Fibroblast of the aortic adventitia (primary cell): ENCODE measurements at regions not wholly inside any gene's neighbourhood (a gene's known extent, or its start where the extent isn't known, plus 50 kb on each side); places are given as distances from the start of the nearest gene placed in this dataset.

Experiments used
- DNase-seq: peaks from one replicate; pipeline ENCODE4 v3.0.0-alpha.2; 2010; ENCODE audit warnings: low read depth
- H3K4me3 ChIP-seq: 2 replicates; pipeline ENCODE4 v1.5.1; 2011; ENCODE audit warnings: low read depth, mild to moderate bottlenecking, control low read depth, low read length, moderate library complexity
- CTCF ChIP-seq: IDR thresholded peaks from 2 replicates; pipeline ENCODE4 v1.5.1; 2011; ENCODE audit warnings: mild to moderate bottlenecking, low read length, control low read depth, inconsistent platforms; ENCODE audit not compliant: insufficient read depth

GRCh38 chr13:61700620-61701019 is 285.0 kb upstream of the PCDH20 start:
- no peak for DNase-seq
- H3K4me3 ChIP-seq, result no peak overlapping the region
- no peak for TF ChIP-seq CTCF

GRCh38 chr13:61700181-61700580 is 284.5 kb upstream of the PCDH20 start:
- no peak overlapping the region for H3K4me3 ChIP-seq
- DNase-seq, result no peak
- no peak for TF ChIP-seq CTCF

- no peak for DNase-seq
- TF ChIP-seq CTCF, result no peak
- H3K4me3 ChIP-seq, result no peak overlapping the region
Measured at GRCh38 chr13:61696676-61697075, 281.0 kb upstream of the PCDH20 start.

GRCh38 chr13:61695147-61695546 is 279.5 kb upstream of the PCDH20 start:
- no peak for TF ChIP-seq CTCF
- H3K4me3 ChIP-seq, result no peak overlapping the region
- no peak for DNase-seq

GRCh38 chr13:61692691-61693090 is 277.0 kb upstream of the PCDH20 start:
- no peak for TF ChIP-seq CTCF
- DNase-seq, result no peak
- no peak overlapping the region for H3K4me3 ChIP-seq

GRCh38 chr13:61685682-61686012 is 270.0 kb upstream of the PCDH20 start:
- no peak overlapping the region for H3K4me3 ChIP-seq
- TF ChIP-seq CTCF, result no peak
- no peak for DNase-seq

GRCh38 chr13:61684976-61685681 is 269.5 kb upstream of the PCDH20 start:
- DNase-seq, result no peak
- TF ChIP-seq CTCF, result no peak
- H3K4me3 ChIP-seq, result no peak overlapping the region
